H9 (cell line): ENCODE measurements at regions not wholly inside any gene's neighbourhood (a gene's known extent, or its start where the extent isn't known, plus 50 kb on each side); places are given as distances from the start of the nearest gene placed in this dataset.
A peak's percentile ranks its signal among the peaks of the same experiment; 100 is the strongest.

ENCODE experiments used
- DNase-seq: peaks from one replicate; pipeline ENCODE4 v3.0.0-alpha.2; 2017
- H2AFZ ChIP-seq: one replicate; pipeline ENCODE4 v1.6.1; 2013; ENCODE audit warnings: mild to moderate bottlenecking, low read length, control low read depth, moderate library complexity
- H2AK5ac ChIP-seq: 2 replicates; pipeline ENCODE4 v1.6.1; 2013; ENCODE audit warnings: low read length, control low read depth, mixed read lengths; ENCODE audit not compliant: insufficient read length
- H2BK120ac ChIP-seq: one replicate; pipeline ENCODE4 v1.6.1; 2013; ENCODE audit warnings: low read depth, mild to moderate bottlenecking, low read length, control low read depth, inconsistent platforms; ENCODE audit not compliant: poor library complexity, severe bottlenecking
- H2BK12ac ChIP-seq: 2 replicates; pipeline ENCODE4 v1.6.1; 2013; ENCODE audit warnings: low read length, control low read depth, mixed read lengths, low read depth; ENCODE audit not compliant: insufficient read length
- H2BK15ac ChIP-seq: 2 replicates; pipeline ENCODE4 v1.6.1; 2013; ENCODE audit warnings: low read depth, low read length, control low read depth
- H2BK20ac ChIP-seq: one replicate; pipeline ENCODE4 v1.6.1; 2013; ENCODE audit warnings: low read depth, mild to moderate bottlenecking, low read length, control low read depth, inconsistent platforms; ENCODE audit not compliant: poor library complexity, severe bottlenecking
- H2BK5ac ChIP-seq: 2 replicates; pipeline ENCODE4 v1.6.1; 2013; ENCODE audit warnings: low read length, control low read depth, mixed read lengths; ENCODE audit not compliant: insufficient read length
- H3K14ac ChIP-seq: 2 replicates; pipeline ENCODE4 v1.6.1; 2013; ENCODE audit warnings: low read length, control low read depth; ENCODE audit not compliant: insufficient read depth
- H3K18ac ChIP-seq: 2 replicates; pipeline ENCODE4 v1.6.1; 2013; ENCODE audit warnings: low read depth, mild to moderate bottlenecking, mixed read lengths, low read length, control low read depth; ENCODE audit not compliant: insufficient read length
- H3K23ac ChIP-seq: 2 replicates; pipeline ENCODE4 v1.6.1; 2013; ENCODE audit warnings: low read length, control low read depth, mixed read lengths, low read depth; ENCODE audit not compliant: insufficient read length
- H3K23me2 ChIP-seq: 2 replicates; pipeline ENCODE4 v1.6.1; 2013; ENCODE audit warnings: low read depth, mild to moderate bottlenecking, mixed read lengths, low read length, control low read depth; ENCODE audit not compliant: insufficient read length, poor library complexity, severe bottlenecking
- H3K27ac ChIP-seq: 2 replicates; pipeline ENCODE4 v1.5.1; 2013; ENCODE audit warnings: low read length, control low read depth, mixed read lengths, low read depth; ENCODE audit not compliant: insufficient read length
- H3K27me3 ChIP-seq: 2 replicates; pipeline ENCODE4 v1.6.1; 2013; ENCODE audit warnings: low read length, control low read depth, inconsistent platforms; ENCODE audit not compliant: insufficient read depth
- H3K4ac ChIP-seq: 2 replicates; pipeline ENCODE4 v1.6.1; 2013; ENCODE audit warnings: low read depth, mild to moderate bottlenecking, control low read depth, inconsistent platforms, low read length, moderate library complexity
- H3K4me1 ChIP-seq: 2 replicates; pipeline ENCODE4 v1.6.1; 2013; ENCODE audit warnings: low read length, control low read depth, inconsistent platforms; ENCODE audit not compliant: insufficient read depth
- H3K4me2 ChIP-seq: 2 replicates; pipeline ENCODE4 v1.6.1; 2013; ENCODE audit warnings: low read length, control low read depth, mixed read lengths; ENCODE audit not compliant: insufficient read length, insufficient read depth
- H3K56ac ChIP-seq: 2 replicates; pipeline ENCODE4 v1.6.1; 2013; ENCODE audit warnings: low read depth, mild to moderate bottlenecking, mixed read lengths, low read length, control low read depth; ENCODE audit not compliant: insufficient read length
- H3K79me1 ChIP-seq: 2 replicates; pipeline ENCODE4 v1.6.1; 2013; ENCODE audit warnings: low read depth, mild to moderate bottlenecking, moderate library complexity, low read length, control low read depth, inconsistent platforms; ENCODE audit not compliant: insufficient read depth, poor library complexity, severe bottlenecking
- H3K79me2 ChIP-seq: 2 replicates; pipeline ENCODE4 v1.6.1; 2013; ENCODE audit warnings: low read length, control low read depth, inconsistent platforms; ENCODE audit not compliant: insufficient read depth
- H3K9ac ChIP-seq: 2 replicates; pipeline ENCODE4 v1.6.1; 2013; ENCODE audit warnings: low read length, control low read depth, mixed read lengths; ENCODE audit not compliant: insufficient read length; ENCODE audit errors: extremely low read depth
- H3K9me3 ChIP-seq: one replicate; pipeline ENCODE4 v1.6.1; 2013; ENCODE audit warnings: low read depth, low read length, inconsistent platforms; ENCODE audit not compliant: control insufficient read depth
- H3T11ph ChIP-seq: one replicate; pipeline ENCODE4 v1.6.1; 2013; ENCODE audit warnings: mild to moderate bottlenecking, low read length, control low read depth, inconsistent platforms
- H4K20me1 ChIP-seq: one replicate; pipeline ENCODE4 v1.6.1; 2013; ENCODE audit not compliant: control insufficient read depth, insufficient read length, insufficient read depth
- H4K5ac ChIP-seq: 2 replicates; pipeline ENCODE4 v1.6.1; 2013; ENCODE audit warnings: low read depth, mild to moderate bottlenecking, mixed read lengths, low read length, control low read depth; ENCODE audit not compliant: insufficient read length
- H4K8ac ChIP-seq: replicated peaks from 2 replicates; pipeline ENCODE4 v1.6.1; 2013; ENCODE audit warnings: low read length, control low read depth, mixed read lengths, low read depth; ENCODE audit not compliant: insufficient read length
- H4K91ac ChIP-seq: 2 replicates; pipeline ENCODE4 v1.6.1; 2013; ENCODE audit warnings: low read depth, mild to moderate bottlenecking, moderate library complexity, mixed read lengths, low read length, control low read depth; ENCODE audit not compliant: insufficient read length
- H3K27ac Mint-ChIP-seq, 3 experiments: 2 replicates in 2 of 3; 3 replicates in 1 of 3; pipeline ENCODE4 v1.8.0; 2020 to 2021; ENCODE audit warnings: mixed read lengths in 3 of 3, mild to moderate bottlenecking in 1 of 3, moderate library complexity in 1 of 3
- H3K27me3 Mint-ChIP-seq: 2 replicates; pipeline ENCODE4 v1.8.0; 2021; ENCODE audit warnings: low read depth, mild to moderate bottlenecking, moderate library complexity, mixed read lengths
- H3K36me3 Mint-ChIP-seq, 3 experiments: 2 replicates in 2 of 3; 3 replicates in 1 of 3; pipeline ENCODE4 v1.8.0; 2020 to 2021; ENCODE audit warnings: low read depth in 3 of 3, mixed read lengths in 3 of 3; ENCODE audit not compliant: insufficient read depth in 1 of 3
- H3K4me1 Mint-ChIP-seq, 2 experiments: 2 replicates each; pipeline ENCODE4 v1.8.0; 2020; ENCODE audit warnings: mixed read lengths in 2 of 2
- H3K4me3 Mint-ChIP-seq, 2 experiments: 2 replicates in 1 of 2; 3 replicates in 1 of 2; pipeline ENCODE4 v1.8.0; 2020 to 2021; ENCODE audit warnings: mild to moderate bottlenecking in 2 of 2, mixed read lengths in 2 of 2, moderate library complexity in 1 of 2
- H3K9me3 Mint-ChIP-seq, 2 experiments: 2 replicates in 1 of 2; 3 replicates in 1 of 2; pipeline ENCODE4 v1.8.0; 2020; ENCODE audit warnings: mild to moderate bottlenecking in 2 of 2, mixed read lengths in 2 of 2, moderate library complexity in 1 of 2
- WGBS: extraction: QIAGEN DNeasy Blood & Tissue Kit; methylation state at CpG from one replicate; pipeline ENCODE4 v1.1.7; 2013; ENCODE audit warnings: missing lambda C conversion rate, low lambda C conversion rate, mixed read lengths; ENCODE audit not compliant: insufficient read length; ENCODE audit errors: extremely low coverage; 5-methylcytosine and 5-hydroxymethylcytosine counted together
- TF ChIP-seq, protein P1 (sequence below): fragments of 200-600 bp; sonication (generic); conservative IDR thresholded peaks from 3 replicates; pipeline ENCODE4 v1.8.0; 2021; ENCODE audit warnings: antibody characterized with exemption, mild to moderate bottlenecking

DNA sequence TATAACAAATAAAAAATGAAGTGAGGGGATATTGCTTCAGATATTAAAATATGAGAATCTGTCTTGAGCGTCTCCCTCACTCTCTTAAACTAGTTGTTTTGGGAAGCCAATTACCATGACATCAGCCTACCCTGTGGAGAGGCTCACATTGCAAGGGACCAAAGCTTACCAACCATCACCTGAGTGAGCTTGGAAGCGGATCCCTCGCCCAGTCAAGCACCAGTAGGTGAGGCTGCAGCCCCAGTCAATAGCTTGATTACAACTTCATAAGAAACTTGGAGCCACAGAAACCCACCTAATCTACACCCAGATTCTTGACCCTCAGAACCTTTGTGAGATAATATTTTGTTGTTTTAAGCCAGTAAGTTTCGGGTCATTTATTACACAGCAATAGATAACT lies 206.2 kb downstream of the CEMIP2 start:
- H3K4me1 Mint-ChIP-seq, result peaks cover 12 to 27% of the 10 kb centered on the region in 2 experiments

More for the DNA sequence above, 206.2 kb downstream of the CEMIP2 start:
- peak; percentile 37 for DNase-seq
- Mint-ChIP-seq H3K4me3 (no peak overlapping the region), H3K27ac (no peak overlapping the region), H3K27me3 (peaks cover 2% of the 10 kb centered on the region; the same call in 1 of the 2 replicates), H3K9me3 (no peaks in the 10 kb centered on the region), H3K36me3 (no peaks in the 10 kb centered on the region)
- Histone ChIP-seq H3K4ac (no peak overlapping the region), H2AFZ (no peak overlapping the region), H4K91ac (no peak overlapping the region), H4K5ac (no peak overlapping the region), H3T11ph (no peak overlapping the region), H3K23me2 (no peaks in the 10 kb centered on the region), H2BK120ac (no peak overlapping the region), H3K9ac (no peak overlapping the region), H2BK5ac (no peak overlapping the region), H3K4me2 (no peak overlapping the region), H3K14ac (no peak overlapping the region), H4K8ac (no peak overlapping the region), H2BK20ac (no peak overlapping the region), H3K56ac (no peak overlapping the region), H3K79me2 (no peaks in the 10 kb centered on the region), H2BK12ac (no peak overlapping the region), H4K20me1 (no peaks in the 10 kb centered on the region), H3K27me3 (no peaks in the 10 kb centered on the region), H3K4me1 (no peaks in the 10 kb centered on the region; the same call in 1 of the 2 replicates), H3K27ac (no peak overlapping the region), H3K9me3 (no peaks in the 10 kb centered on the region), H3K79me1 (no peaks in the 10 kb centered on the region), H3K18ac (no peak overlapping the region), H2AK5ac (no peak overlapping the region), H2BK15ac (no peak overlapping the region), H3K23ac (no peak overlapping the region)
- no CpG with 5 or more reads among the region's 4 CpGs for WGBS
- TF ChIP-seq, protein P1, sequence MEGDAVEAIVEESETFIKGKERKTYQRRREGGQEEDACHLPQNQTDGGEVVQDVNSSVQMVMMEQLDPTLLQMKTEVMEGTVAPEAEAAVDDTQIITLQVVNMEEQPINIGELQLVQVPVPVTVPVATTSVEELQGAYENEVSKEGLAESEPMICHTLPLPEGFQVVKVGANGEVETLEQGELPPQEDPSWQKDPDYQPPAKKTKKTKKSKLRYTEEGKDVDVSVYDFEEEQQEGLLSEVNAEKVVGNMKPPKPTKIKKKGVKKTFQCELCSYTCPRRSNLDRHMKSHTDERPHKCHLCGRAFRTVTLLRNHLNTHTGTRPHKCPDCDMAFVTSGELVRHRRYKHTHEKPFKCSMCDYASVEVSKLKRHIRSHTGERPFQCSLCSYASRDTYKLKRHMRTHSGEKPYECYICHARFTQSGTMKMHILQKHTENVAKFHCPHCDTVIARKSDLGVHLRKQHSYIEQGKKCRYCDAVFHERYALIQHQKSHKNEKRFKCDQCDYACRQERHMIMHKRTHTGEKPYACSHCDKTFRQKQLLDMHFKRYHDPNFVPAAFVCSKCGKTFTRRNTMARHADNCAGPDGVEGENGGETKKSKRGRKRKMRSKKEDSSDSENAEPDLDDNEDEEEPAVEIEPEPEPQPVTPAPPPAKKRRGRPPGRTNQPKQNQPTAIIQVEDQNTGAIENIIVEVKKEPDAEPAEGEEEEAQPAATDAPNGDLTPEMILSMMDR, result 0 out of 3 replicates have a peak, but pooled peaks have one; percentile 18
